Panc1 (cell line): ENCODE measurements at regions not wholly inside any gene's neighbourhood (a gene's known extent, or its start where the extent isn't known, plus 50 kb on each side); places are given as distances from the start of the nearest gene placed in this dataset.

ENCODE experiments used
- ATAC-seq: fragments of 200-7000 bp; cut with Tn5 transposase; 2 replicates; pipeline ENCODE4 v1.9.1; 2020; ENCODE audit warnings: mild to moderate bottlenecking, moderate library complexity
- BruUV-seq: library from RNA; stranded (reverse); fragments of 400-500 nt; replicated peaks from 2 replicates; lab custom pipeline; 2021; lab: Mats Ljungman, UMichigan
- CTCF ChIA-PET: fragments of 300-600 bp; sonication (Branson Sonifier 250); formaldehyde crosslinking; loops from one replicate; lab custom pipeline; 2022; ENCODE audit warnings: antibody characterized with exemption; lab: Charles Lee
- POLR2A ChIA-PET: fragments of 300-600 bp; sonication (Branson Sonifier 250); formaldehyde crosslinking; loops from one replicate; lab custom pipeline; 2022; ENCODE audit warnings: antibody characterized with exemption; lab: Charles Lee
- DNase-seq: peaks from one replicate; pipeline ENCODE4 v3.0.0-alpha.2; 2010; ENCODE audit warnings: low read depth, low spot score
- H3K27ac ChIP-seq: 2 replicates; pipeline ENCODE4 v1.5.1; 2011; ENCODE audit warnings: mild to moderate bottlenecking, low read length, inconsistent platforms
- H3K27me3 ChIP-seq: fragments of 200-500 bp; sonication (Bioruptor generic); 2 replicates; pipeline ENCODE4 v1.6.0; 2014; ENCODE audit warnings: low read length, inconsistent platforms; ENCODE audit not compliant: control insufficient read depth, insufficient read depth
- H3K36me3 ChIP-seq: fragments of 200-500 bp; sonication (Bioruptor generic); 2 replicates; pipeline ENCODE4 v1.5.1; 2014; ENCODE audit warnings: inconsistent platforms, mild to moderate bottlenecking, low read length, moderate library complexity; ENCODE audit not compliant: control insufficient read depth, insufficient read depth
- H3K4me1 ChIP-seq: 2 replicates; pipeline ENCODE4 v1.5.1; 2011; ENCODE audit warnings: inconsistent platforms, mild to moderate bottlenecking, low read length, moderate library complexity; ENCODE audit not compliant: control insufficient read depth, insufficient read depth
- H3K4me3 ChIP-seq, 2 experiments: 2 replicates each; pipeline ENCODE4 v1.5.1; 2011 to 2012; ENCODE audit warnings: low read depth in 2 of 2, low read length in 2 of 2, mild to moderate bottlenecking in 2 of 2, inconsistent platforms in 1 of 2, moderate library complexity in 1 of 2
- H3K9me3 ChIP-seq: fragments of 200-500 bp; sonication (Bioruptor generic); 2 replicates; pipeline ENCODE4 v1.5.1; 2014; ENCODE audit warnings: low read depth, mild to moderate bottlenecking, inconsistent platforms, low read length, moderate library complexity; ENCODE audit not compliant: control insufficient read depth, insufficient read depth
- POLR2AphosphoS5 ChIP-seq: IDR thresholded peaks from 2 replicates; pipeline ENCODE4 v1.6.1; 2012; ENCODE audit warnings: mild to moderate bottlenecking, low read depth, low read length, moderate library complexity
- REST ChIP-seq, 2 experiments: IDR thresholded peaks; 2 replicates each; pipeline ENCODE4 v1.6.1; 2011 to 2012; ENCODE audit warnings: low read depth in 2 of 2, control low read depth in 1 of 2, low read length in 1 of 2, mild to moderate bottlenecking in 1 of 2, moderate library complexity in 1 of 2; ENCODE audit not compliant: insufficient read depth in 1 of 2
- SIN3A ChIP-seq: IDR thresholded peaks from 2 replicates; pipeline ENCODE4 v1.6.1; 2012; ENCODE audit warnings: low read depth, mild to moderate bottlenecking, low read length, moderate library complexity, borderline replicate concordance; ENCODE audit not compliant: insufficient read depth
- TCF7L2 ChIP-seq: IDR thresholded peaks from 2 replicates; pipeline ENCODE4 v1.6.1; 2011; ENCODE audit warnings: mild to moderate bottlenecking, low read depth, low read length, inconsistent platforms
- in situ Hi-C: cut with HindIII; loops from 2 replicates; pipeline ENCODE4 v1.10.0; 2016; ENCODE audit warnings: low sequenced_read_pairs, low pct_unique_long_range_greater_than_20kb
- intact Hi-C: fragments of 100-400 bp; cut with micrococcal nuclease; formaldehyde crosslinking; loops from one replicate; pipeline ENCODE4 v1.10.0; 2022; ENCODE audit not compliant: unreplicated experiment
- TF ChIP-seq, protein P1 (sequence below): fragments of 450-650 bp; IDR thresholded peaks from 2 replicates; pipeline ENCODE4 v1.5.1; 2017; ENCODE audit warnings: mild to moderate bottlenecking

DNA sequence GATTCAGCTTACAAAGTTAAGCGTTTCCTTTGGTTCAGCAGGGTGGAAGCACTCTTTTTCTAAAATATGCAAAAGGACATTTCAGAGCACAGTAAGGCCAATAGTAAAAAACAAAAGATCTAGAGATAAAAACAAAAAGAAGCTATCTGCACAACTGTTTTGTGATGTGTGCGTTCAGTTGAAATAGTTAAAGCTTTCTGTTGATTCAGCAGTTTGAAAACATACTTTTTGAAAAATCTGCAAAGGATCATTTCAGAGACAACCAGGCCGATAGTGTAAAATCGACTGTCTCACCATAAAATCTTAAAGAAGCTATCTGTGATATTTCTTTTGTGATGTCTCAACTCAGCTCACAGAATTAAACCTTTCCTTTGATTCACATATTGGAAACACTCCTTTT lies 300.0 kb upstream of the ALG10B start:
- no TSS peak for BruUV-seq
- in situ Hi-C loops, result no loop called here
- ChIA-PET CTCF (no interaction called here), POLR2A (no interaction called here)
- DNase-seq (no peak), ATAC-seq (no peak)
- no peak for TF ChIP-seq TCF7L2
- TF ChIP-seq SIN3A, result no peak
- no peak for TF ChIP-seq POLR2AphosphoS5
- no peak for TF ChIP-seq REST (IDR thresholded peaks at IDR 0.05; ENCODE audit: insufficient read depth in 1 of 2, low read depth in 2 of 2, low read length in 1 of 2)
- TF ChIP-seq, protein P1, sequence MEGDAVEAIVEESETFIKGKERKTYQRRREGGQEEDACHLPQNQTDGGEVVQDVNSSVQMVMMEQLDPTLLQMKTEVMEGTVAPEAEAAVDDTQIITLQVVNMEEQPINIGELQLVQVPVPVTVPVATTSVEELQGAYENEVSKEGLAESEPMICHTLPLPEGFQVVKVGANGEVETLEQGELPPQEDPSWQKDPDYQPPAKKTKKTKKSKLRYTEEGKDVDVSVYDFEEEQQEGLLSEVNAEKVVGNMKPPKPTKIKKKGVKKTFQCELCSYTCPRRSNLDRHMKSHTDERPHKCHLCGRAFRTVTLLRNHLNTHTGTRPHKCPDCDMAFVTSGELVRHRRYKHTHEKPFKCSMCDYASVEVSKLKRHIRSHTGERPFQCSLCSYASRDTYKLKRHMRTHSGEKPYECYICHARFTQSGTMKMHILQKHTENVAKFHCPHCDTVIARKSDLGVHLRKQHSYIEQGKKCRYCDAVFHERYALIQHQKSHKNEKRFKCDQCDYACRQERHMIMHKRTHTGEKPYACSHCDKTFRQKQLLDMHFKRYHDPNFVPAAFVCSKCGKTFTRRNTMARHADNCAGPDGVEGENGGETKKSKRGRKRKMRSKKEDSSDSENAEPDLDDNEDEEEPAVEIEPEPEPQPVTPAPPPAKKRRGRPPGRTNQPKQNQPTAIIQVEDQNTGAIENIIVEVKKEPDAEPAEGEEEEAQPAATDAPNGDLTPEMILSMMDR, result no peak
- Histone ChIP-seq H3K36me3 (no peaks in the 10 kb centered on the region), H3K27me3 (no peaks in the 10 kb centered on the region), H3K27ac (no peak overlapping the region), H3K4me3 (no peak overlapping the region), H3K4me1 (no peaks in the 10 kb centered on the region), H3K9me3 (no peaks in the 10 kb centered on the region)
- intact Hi-C loops, result no loop called here

GRCh38 chr12:38025916-38026315 lies 290.7 kb upstream of the ALG10B start:
- H3K9me3 ChIP-seq, result no peaks in the 10 kb centered on the region
- no peak for ATAC-seq
- intact Hi-C loops, result loop anchor here (5.0 to 10.0 kb wide), 2 partner anchors 61 to 294 kb away; no protein-coding TSS in a partner anchor
- no peaks in the 10 kb centered on the region for H3K36me3 ChIP-seq
- DNase-seq, result no peak
- TF ChIP-seq SIN3A, result no peak
- no peak for TF ChIP-seq REST (IDR thresholded peaks at IDR 0.05; ENCODE audit: insufficient read depth in 1 of 2, low read depth in 2 of 2, low read length in 1 of 2)
- TF ChIP-seq POLR2AphosphoS5, result no peak
- TF ChIP-seq, protein P1, result no peak
- TF ChIP-seq TCF7L2, result no peak
- ChIA-PET POLR2A (no interaction called here), CTCF (no interaction called here)
- H3K4me1 ChIP-seq, result no peaks in the 10 kb centered on the region
- H3K27ac ChIP-seq, result no peak overlapping the region
- in situ Hi-C loops, result no loop called here
- no TSS peak for BruUV-seq
- no peak overlapping the region for H3K4me3 ChIP-seq
- H3K27me3 ChIP-seq, result no peaks in the 10 kb centered on the region
